ENCODE measurements at regions not wholly inside any gene's neighbourhood (a gene's known extent, or its start where the extent isn't known, plus 50 kb on each side); places are given as distances from the start of the nearest gene placed in this dataset.

DNA sequence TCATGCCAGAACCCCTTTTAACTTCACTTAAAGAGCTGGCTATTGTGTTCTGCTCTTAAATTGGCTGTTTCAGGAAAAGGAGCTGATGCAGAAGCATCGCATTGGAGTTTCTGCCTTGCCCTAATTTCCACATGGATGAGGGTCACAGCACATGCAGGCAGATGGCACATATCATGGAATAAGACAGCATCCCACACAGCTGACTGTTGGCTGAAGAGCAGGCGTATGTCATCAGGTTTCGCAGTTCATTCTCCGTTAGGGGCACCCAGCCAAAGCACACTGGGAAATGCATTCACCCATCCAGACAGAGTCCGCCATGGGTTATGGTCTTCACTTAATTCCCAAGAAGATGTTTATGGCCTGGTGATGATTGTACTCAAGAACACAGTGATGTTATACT, 572.5 kb downstream of the LIG4 start:
- TF ChIP-seq, protein P1, sequence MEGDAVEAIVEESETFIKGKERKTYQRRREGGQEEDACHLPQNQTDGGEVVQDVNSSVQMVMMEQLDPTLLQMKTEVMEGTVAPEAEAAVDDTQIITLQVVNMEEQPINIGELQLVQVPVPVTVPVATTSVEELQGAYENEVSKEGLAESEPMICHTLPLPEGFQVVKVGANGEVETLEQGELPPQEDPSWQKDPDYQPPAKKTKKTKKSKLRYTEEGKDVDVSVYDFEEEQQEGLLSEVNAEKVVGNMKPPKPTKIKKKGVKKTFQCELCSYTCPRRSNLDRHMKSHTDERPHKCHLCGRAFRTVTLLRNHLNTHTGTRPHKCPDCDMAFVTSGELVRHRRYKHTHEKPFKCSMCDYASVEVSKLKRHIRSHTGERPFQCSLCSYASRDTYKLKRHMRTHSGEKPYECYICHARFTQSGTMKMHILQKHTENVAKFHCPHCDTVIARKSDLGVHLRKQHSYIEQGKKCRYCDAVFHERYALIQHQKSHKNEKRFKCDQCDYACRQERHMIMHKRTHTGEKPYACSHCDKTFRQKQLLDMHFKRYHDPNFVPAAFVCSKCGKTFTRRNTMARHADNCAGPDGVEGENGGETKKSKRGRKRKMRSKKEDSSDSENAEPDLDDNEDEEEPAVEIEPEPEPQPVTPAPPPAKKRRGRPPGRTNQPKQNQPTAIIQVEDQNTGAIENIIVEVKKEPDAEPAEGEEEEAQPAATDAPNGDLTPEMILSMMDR (conservative IDR thresholded peaks at IDR 0.05), result no peak
- no peak for TF ChIP-seq ZFX (IDR thresholded peaks at IDR 0.05)

Data from C4-2B (cell line).